AG04449 (cell line): ENCODE measurements at regions not wholly inside any gene's neighbourhood (a gene's known extent, or its start where the extent isn't known, plus 50 kb on each side); places are given as distances from the start of the nearest gene placed in this dataset.

ENCODE experiments used
- CTCF ChIA-PET: fragments of 350-600 bp; formaldehyde crosslinking; extraction: SDS; loops from one replicate; lab custom pipeline; 2021; ENCODE audit warnings: antibody characterized with exemption; lab: Yijun Ruan, JAX
- POLR2A ChIA-PET: fragments of 400-600, 350-600 bp; formaldehyde crosslinking; extraction: SDS; loops from one replicate; lab custom pipeline; 2020; ENCODE audit warnings: antibody characterized with exemption, inconsistent platforms; lab: Yijun Ruan, JAX
- DNase-seq: peaks from one replicate; pipeline ENCODE4 v3.0.0-alpha.2; 2010; ENCODE audit warnings: low read depth, low spot score
- H3K4me3 ChIP-seq: 2 replicates; pipeline ENCODE4 v1.5.1; 2011; ENCODE audit warnings: low read depth, mild to moderate bottlenecking, control low read depth, low read length
- TF ChIP-seq, protein P1 (sequence below): IDR thresholded peaks from one replicate; pipeline ENCODE4 v1.5.1; 2011; ENCODE audit warnings: mild to moderate bottlenecking, moderate library complexity, low read length, control low read depth, inconsistent platforms; ENCODE audit not compliant: insufficient read depth; ENCODE audit errors: missing control alignments

DNA sequence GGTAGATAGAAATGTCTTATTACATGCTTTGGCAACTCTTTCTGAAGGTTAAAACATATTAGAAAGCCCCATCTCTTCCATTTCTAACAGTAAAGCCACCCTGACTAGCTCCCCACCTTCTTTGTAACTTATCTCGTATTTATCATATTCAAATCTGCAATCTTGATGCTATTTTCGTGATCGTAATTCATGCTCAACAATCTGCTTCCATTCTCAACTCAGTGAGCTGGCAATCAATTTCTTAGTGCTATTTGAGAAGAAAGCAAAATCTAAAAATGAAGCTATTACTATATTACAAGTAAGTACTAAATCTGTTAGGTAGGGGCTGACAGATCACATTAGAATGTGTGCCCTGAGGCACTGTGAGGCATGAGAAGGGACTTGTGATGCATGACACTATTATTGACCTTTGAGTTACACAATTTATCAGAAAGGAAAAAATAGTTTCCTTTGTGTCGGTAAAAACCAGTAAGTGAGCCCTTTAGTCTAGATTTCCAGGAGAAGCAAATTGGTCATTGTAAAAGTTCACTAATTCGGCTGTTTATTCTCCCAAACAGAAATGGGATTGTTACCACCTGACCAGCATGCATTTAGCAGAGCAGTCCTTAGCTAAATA, 379.7 kb upstream of the CNTN6 start:
- H3K4me3 ChIP-seq: no peak overlapping the region
- POLR2A ChIA-PET: no interaction called here
- TF ChIP-seq, protein P1, sequence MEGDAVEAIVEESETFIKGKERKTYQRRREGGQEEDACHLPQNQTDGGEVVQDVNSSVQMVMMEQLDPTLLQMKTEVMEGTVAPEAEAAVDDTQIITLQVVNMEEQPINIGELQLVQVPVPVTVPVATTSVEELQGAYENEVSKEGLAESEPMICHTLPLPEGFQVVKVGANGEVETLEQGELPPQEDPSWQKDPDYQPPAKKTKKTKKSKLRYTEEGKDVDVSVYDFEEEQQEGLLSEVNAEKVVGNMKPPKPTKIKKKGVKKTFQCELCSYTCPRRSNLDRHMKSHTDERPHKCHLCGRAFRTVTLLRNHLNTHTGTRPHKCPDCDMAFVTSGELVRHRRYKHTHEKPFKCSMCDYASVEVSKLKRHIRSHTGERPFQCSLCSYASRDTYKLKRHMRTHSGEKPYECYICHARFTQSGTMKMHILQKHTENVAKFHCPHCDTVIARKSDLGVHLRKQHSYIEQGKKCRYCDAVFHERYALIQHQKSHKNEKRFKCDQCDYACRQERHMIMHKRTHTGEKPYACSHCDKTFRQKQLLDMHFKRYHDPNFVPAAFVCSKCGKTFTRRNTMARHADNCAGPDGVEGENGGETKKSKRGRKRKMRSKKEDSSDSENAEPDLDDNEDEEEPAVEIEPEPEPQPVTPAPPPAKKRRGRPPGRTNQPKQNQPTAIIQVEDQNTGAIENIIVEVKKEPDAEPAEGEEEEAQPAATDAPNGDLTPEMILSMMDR: no peak
- CTCF ChIA-PET: no interaction called here
- DNase-seq: no peak

DNA sequence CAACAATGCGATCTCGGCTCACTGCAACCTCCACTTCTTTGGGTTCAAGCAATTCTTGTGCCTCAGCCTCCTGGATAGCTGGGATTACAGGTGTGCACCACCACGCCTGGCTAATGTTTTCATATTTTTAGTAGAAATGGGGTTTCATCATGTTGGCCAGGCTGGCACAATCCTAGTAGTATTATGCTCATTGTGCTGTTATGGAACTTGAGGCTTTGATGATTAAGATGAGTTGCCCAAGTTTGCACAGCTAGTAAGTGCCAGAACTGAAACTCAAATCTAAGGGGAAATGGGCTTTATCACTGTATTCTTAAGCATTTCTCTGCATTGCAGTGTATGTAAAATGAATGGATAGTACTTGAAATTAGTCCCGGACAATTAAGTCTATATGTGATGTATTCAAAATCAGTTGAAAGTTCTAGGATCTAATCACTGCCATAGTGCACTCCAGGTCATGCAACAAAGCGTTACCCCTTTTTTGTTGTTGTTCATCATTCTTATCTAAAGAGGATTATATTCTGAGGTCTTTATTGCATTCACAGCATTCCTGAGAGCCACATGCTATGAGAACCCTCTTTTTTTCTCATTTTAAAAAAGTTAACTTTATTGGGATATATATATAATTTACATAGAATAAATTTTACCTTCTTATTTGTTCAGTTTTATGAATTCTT, 378.7 kb upstream of the CNTN6 start:
- no peak for DNase-seq
- H3K4me3 ChIP-seq: no peak overlapping the region
- TF ChIP-seq, protein P1: no peak
- ChIA-PET POLR2A (no interaction called here), CTCF (no interaction called here)

DNA sequence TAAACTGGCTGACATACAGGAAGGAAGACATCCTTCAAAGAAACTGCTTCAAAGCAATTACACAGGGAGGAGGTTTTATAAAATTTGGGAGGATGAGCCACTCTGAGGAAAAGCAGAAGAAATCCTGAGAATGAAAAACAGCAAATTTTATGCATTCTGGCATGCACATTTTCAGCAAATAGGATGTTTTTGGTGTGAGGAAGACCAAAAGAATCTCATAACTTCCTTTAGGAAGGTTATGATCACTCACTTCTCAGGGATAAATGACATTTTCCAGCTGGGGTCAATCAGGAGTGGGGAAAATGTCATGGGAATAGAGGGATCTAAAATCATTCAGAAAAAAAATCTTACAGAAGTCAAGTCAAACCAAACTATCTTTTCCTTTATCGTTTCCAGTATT, 371.7 kb upstream of the CNTN6 start:
- H3K4me3 ChIP-seq: no peak overlapping the region
- TF ChIP-seq, protein P1: no peak
- ChIA-PET CTCF (no interaction called here), POLR2A (no interaction called here)
- DNase-seq: no peak

DNA sequence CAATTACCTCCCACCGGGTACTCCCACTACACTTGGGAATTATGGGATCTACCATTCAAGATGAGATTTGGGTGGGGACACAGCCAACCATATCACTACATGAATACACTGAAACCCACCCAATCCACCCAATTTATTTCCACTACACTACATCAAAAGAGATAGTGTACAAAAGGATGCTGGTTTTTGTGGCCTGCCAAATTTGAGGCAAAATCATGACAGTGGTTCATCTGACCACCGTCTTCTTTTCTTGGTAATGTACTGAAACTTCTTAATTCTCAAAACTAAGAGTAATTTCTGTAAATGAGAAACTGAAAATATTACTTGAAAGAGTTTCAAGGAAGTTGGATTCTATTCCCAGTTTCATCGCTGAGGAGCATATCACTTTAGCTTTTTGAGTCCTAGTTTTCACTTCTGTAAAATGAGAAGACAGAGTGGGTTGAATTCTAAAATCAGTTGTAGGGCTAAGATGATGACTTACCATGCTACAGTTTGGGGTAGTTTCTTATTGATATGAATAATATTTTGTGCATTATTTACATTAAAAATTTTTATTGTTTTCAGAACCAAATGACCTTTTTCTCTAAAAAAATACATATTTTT, 360.4 kb upstream of the CNTN6 start:
- ChIA-PET POLR2A (no interaction called here), CTCF (no interaction called here)
- no peak for DNase-seq
- H3K4me3 ChIP-seq: no peak overlapping the region
- TF ChIP-seq, protein P1: no peak

DNA sequence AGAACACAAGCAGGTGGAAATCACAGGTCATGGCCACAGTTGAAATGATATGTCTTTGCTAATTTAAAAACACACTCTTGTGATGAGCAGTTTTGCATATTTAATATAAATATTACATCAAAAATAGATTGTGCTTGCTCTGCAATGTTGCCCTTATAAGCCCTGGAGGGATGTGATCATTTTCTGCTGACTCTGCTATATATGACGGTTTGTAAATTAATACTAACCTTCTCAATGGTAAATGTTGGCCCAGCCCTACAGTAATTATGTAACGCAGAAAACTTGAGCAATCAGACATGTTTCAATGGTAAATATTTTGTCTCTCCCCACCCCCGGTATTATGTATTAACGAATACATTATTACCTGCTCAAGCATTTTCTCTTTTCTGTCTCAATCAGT, 359.5 kb upstream of the CNTN6 start:
- CTCF ChIA-PET: no interaction called here
- POLR2A ChIA-PET: no interaction called here

DNA sequence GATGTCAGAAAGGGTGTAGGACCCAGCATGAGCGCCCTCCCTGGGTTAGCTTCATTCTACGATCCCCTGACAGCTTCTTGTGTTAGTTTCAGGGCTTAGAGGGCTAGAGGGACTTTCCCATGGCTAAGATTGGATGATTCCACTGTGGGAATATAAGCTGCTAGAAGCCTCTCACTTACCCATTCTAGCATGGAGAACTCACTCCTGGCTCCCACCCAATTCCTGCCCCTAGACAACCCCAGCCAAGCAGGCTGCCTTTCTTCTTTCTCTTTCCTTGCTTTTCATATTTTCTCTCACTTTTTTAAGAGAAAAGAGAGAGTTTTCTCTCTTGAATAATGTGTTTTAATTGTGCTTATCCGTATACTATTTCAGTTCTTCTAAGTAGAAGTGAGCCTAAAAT, 335.1 kb upstream of the CNTN6 start:
- ChIA-PET CTCF (no interaction called here), POLR2A (no interaction called here)
- TF ChIP-seq, protein P1: no peak
- no peak overlapping the region for H3K4me3 ChIP-seq
- DNase-seq: no peak

More for the DNA sequence above, 359.5 kb upstream of the CNTN6 start:
- TF ChIP-seq, protein P1: no peak
- H3K4me3 ChIP-seq: no peak overlapping the region
- no peak for DNase-seq
